Type B pancreatic cell (in vitro differentiated cells): ENCODE measurements at regions not wholly inside any gene's neighbourhood (a gene's known extent, or its start where the extent isn't known, plus 50 kb on each side); places are given as distances from the start of the nearest gene placed in this dataset.

ENCODE experiments used
- DNase-seq: peaks from one replicate; pipeline ENCODE4 v3.0.0; 2021; ENCODE audit warnings: mixed read lengths; ENCODE audit not compliant: unreplicated experiment; ENCODE audit errors: extremely low spot score
- H3K27ac Mint-ChIP-seq: 2 replicates; pipeline ENCODE4 v1.8.0; 2021; ENCODE audit warnings: mild to moderate bottlenecking, mixed read lengths
- H3K27me3 Mint-ChIP-seq: 2 replicates; pipeline ENCODE4 v1.8.0; 2021; ENCODE audit warnings: mixed read lengths
- H3K36me3 Mint-ChIP-seq: 2 replicates; pipeline ENCODE4 v1.8.0; 2021; ENCODE audit warnings: mixed read lengths
- H3K4me1 Mint-ChIP-seq: one replicate; pipeline ENCODE4 v1.8.0; 2021; ENCODE audit warnings: mixed read lengths; ENCODE audit not compliant: unreplicated experiment
- H3K4me3 Mint-ChIP-seq: 2 replicates; pipeline ENCODE4 v1.8.0; 2021; ENCODE audit warnings: mild to moderate bottlenecking, mixed read lengths
- H3K9me3 Mint-ChIP-seq: 2 replicates; pipeline ENCODE4 v1.8.0; 2021; ENCODE audit warnings: mixed read lengths
- CTCF ChIP-seq: fragments of 200-600 bp; sonication (generic); conservative IDR thresholded peaks from 2 replicates; pipeline ENCODE4 v1.5.0; 2021; ENCODE audit warnings: antibody characterized with exemption, mild to moderate bottlenecking

GRCh38 chr15:62798536-62798935, 244.0 kb upstream of the TPM1 start:
- Mint-ChIP-seq H3K27ac (peak overlapping the region; percentile 72), H3K9me3 (no peaks in the 10 kb centered on the region)

GRCh38 chr15:62799037-62799436, 243.5 kb upstream of the TPM1 start:
- no peak for DNase-seq
- Mint-ChIP-seq H3K4me3 (no peak overlapping the region), H3K4me1 (peaks cover 49% of the 10 kb centered on the region), H3K36me3 (peaks cover 17% of the 10 kb centered on the region), H3K27ac (no peak overlapping the region), H3K9me3 (no peaks in the 10 kb centered on the region), H3K27me3 (no peaks in the 10 kb centered on the region)
- TF ChIP-seq CTCF = no peak

More at GRCh38 chr15:62798536-62798935, 244.0 kb upstream of the TPM1 start:
- Mint-ChIP-seq H3K27me3 (no peaks in the 10 kb centered on the region), H3K36me3 (peaks cover 17% of the 10 kb centered on the region), H3K4me3 (peak overlapping the region; percentile 39), H3K4me1 (peaks cover 50% of the 10 kb centered on the region)
- no peak for DNase-seq
- TF ChIP-seq CTCF = no peak

GRCh38 chr15:62799919-62800318, 242.6 kb upstream of the TPM1 start:
- DNase-seq = no peak
- no peak for TF ChIP-seq CTCF
- H3K36me3 Mint-ChIP-seq = peaks cover 17% of the 10 kb centered on the region
- H3K4me3 Mint-ChIP-seq = no peak overlapping the region
- H3K27me3 Mint-ChIP-seq = no peaks in the 10 kb centered on the region
- peaks cover 40% of the 10 kb centered on the region for H3K4me1 Mint-ChIP-seq
- H3K9me3 Mint-ChIP-seq = no peaks in the 10 kb centered on the region
- no peak overlapping the region for H3K27ac Mint-ChIP-seq

GRCh38 chr15:62802612-62803011, 239.9 kb upstream of the TPM1 start:
- no peaks in the 10 kb centered on the region for H3K27me3 Mint-ChIP-seq

GRCh38 chr15:62803856-62804400, 238.6 kb upstream of the TPM1 start:
- Mint-ChIP-seq H3K36me3 (peaks cover 17% of the 10 kb centered on the region), H3K4me3 (no peak overlapping the region), H3K4me1 (peaks cover 39% of the 10 kb centered on the region), H3K27ac (no peak overlapping the region), H3K27me3 (no peaks in the 10 kb centered on the region), H3K9me3 (no peaks in the 10 kb centered on the region)
- TF ChIP-seq CTCF = no peak
- no peak for DNase-seq

More at GRCh38 chr15:62802612-62803011, 239.9 kb upstream of the TPM1 start:
- Mint-ChIP-seq H3K4me3 (no peak overlapping the region), H3K4me1 (peaks cover 33% of the 10 kb centered on the region), H3K36me3 (peaks cover 21% of the 10 kb centered on the region), H3K9me3 (no peaks in the 10 kb centered on the region), H3K27ac (no peak overlapping the region)
- no peak for TF ChIP-seq CTCF
- DNase-seq = no peak

- Mint-ChIP-seq H3K4me1 (peaks cover 51% of the 10 kb centered on the region), H3K9me3 (no peaks in the 10 kb centered on the region), H3K36me3 (peaks cover 14% of the 10 kb centered on the region), H3K27me3 (no peaks in the 10 kb centered on the region), H3K27ac (no peak overlapping the region), H3K4me3 (no peak overlapping the region)
- no peak for TF ChIP-seq CTCF
- DNase-seq = no peak
These were observed 237.0 kb upstream of the TPM1 start for GRCh38 chr15:62805502-62805901.
